Body of pancreas (tissue), 4 donors: ENCODE measurements at regions not wholly inside any gene's neighbourhood (a gene's known extent, or its start where the extent isn't known, plus 50 kb on each side); places are given as distances from the start of the nearest gene placed in this dataset.

ENCODE experiments used
- CTCF ChIP-seq, 7 experiments: fragments of 450-650 bp in 4 of 7; fragments of 200-600 bp in 3 of 7; sonication (generic) in 3 of 7; IDR thresholded peaks; one replicate each; pipeline ENCODE4 v1.5.1; 2016 to 2019; ENCODE audit warnings: antibody characterized with exemption in 7 of 7
- POLR2A ChIP-seq, 3 donors: fragments of 450-650 bp; IDR thresholded peaks; one replicate each; pipeline ENCODE4 v1.6.1; 2016; ENCODE audit warnings: antibody characterized with exemption in 3 of 3, mild to moderate bottlenecking in 2 of 3

- no peak for TF ChIP-seq CTCF (IDR thresholded peaks at IDR 0.05)
- TF ChIP-seq POLR2A (IDR thresholded peaks at IDR 0.05), result no peak
Measured at GRCh38 chr13:39892721-39893685, 237.5 kb downstream of the COG6 start.
